Trophoblast cell (in vitro differentiated cells and primary cell): ENCODE measurements at regions not wholly inside any gene's neighbourhood (a gene's known extent, or its start where the extent isn't known, plus 50 kb on each side); places are given as distances from the start of the nearest gene placed in this dataset.

Experiments
- DNase-seq, 2 donors: peaks; one replicate each; pipeline ENCODE4 v3.0.0-alpha.2; 2016
- H2AFZ ChIP-seq: 2 replicates; pipeline ENCODE4 v1.6.1; 2013; ENCODE audit warnings: low read length, moderate library complexity, mild to moderate bottlenecking; ENCODE audit not compliant: insufficient read depth, poor library complexity
- H2AK5ac ChIP-seq: 2 replicates; pipeline ENCODE4 v1.6.1; 2013; ENCODE audit warnings: mild to moderate bottlenecking, low read length
- H2BK120ac ChIP-seq: 2 replicates; pipeline ENCODE4 v1.6.1; 2013; ENCODE audit warnings: low read length, mild to moderate bottlenecking, moderate library complexity; ENCODE audit not compliant: insufficient read depth, poor library complexity
- H2BK12ac ChIP-seq: 2 replicates; pipeline ENCODE4 v1.6.1; 2013; ENCODE audit warnings: mild to moderate bottlenecking, low read length, moderate library complexity
- H2BK5ac ChIP-seq: 2 replicates; pipeline ENCODE4 v1.6.1; 2013; ENCODE audit warnings: low read length, low read depth, moderate library complexity, mild to moderate bottlenecking; ENCODE audit not compliant: poor library complexity
- H3K14ac ChIP-seq: 2 replicates; pipeline ENCODE4 v1.6.1; 2013; ENCODE audit warnings: mild to moderate bottlenecking, low read length
- H3K18ac ChIP-seq: 2 replicates; pipeline ENCODE4 v1.6.1; 2013; ENCODE audit warnings: mild to moderate bottlenecking, low read length
- H3K23ac ChIP-seq: 2 replicates; pipeline ENCODE4 v1.6.1; 2013; ENCODE audit warnings: low read length
- H3K27ac ChIP-seq: 2 replicates; pipeline ENCODE4 v1.5.1; 2013; ENCODE audit warnings: low read depth, mild to moderate bottlenecking, inconsistent platforms, low read length, moderate library complexity
- H3K27me3 ChIP-seq: 2 replicates; pipeline ENCODE4 v1.6.1; 2013; ENCODE audit warnings: inconsistent platforms, mild to moderate bottlenecking, low read length, moderate library complexity; ENCODE audit not compliant: insufficient read depth
- H3K36me3 ChIP-seq, 2 experiments: 1 replicate in 1 of 2; 2 replicates in 1 of 2; pipeline ENCODE4 v1.6.1; 2013; ENCODE audit warnings: low read length in 2 of 2, mild to moderate bottlenecking in 2 of 2, moderate library complexity in 1 of 2; ENCODE audit not compliant: insufficient read depth in 2 of 2, control insufficient read depth in 1 of 2
- H3K4ac ChIP-seq: 2 replicates; pipeline ENCODE4 v1.6.1; 2013; ENCODE audit warnings: low read depth, mild to moderate bottlenecking, low read length, moderate library complexity
- H3K4me1 ChIP-seq, 2 experiments: 1 replicate in 1 of 2; 2 replicates in 1 of 2; pipeline ENCODE4 v1.6.1; 2013; ENCODE audit warnings: low read length in 2 of 2, mild to moderate bottlenecking in 2 of 2, moderate library complexity in 1 of 2; ENCODE audit not compliant: insufficient read depth in 2 of 2, control insufficient read depth in 1 of 2
- H3K4me2 ChIP-seq: 2 replicates; pipeline ENCODE4 v1.6.1; 2013; ENCODE audit warnings: inconsistent platforms, mild to moderate bottlenecking, low read length, moderate library complexity
- H3K4me3 ChIP-seq: 2 replicates; pipeline ENCODE4 v1.5.1; 2013; ENCODE audit warnings: mild to moderate bottlenecking, low read depth, low read length, inconsistent platforms
- H3K79me1 ChIP-seq: one replicate; pipeline ENCODE4 v1.6.1; 2013; ENCODE audit warnings: low read length
- H3K79me2 ChIP-seq: 2 replicates; pipeline ENCODE4 v1.6.1; 2013; ENCODE audit warnings: low read length, mild to moderate bottlenecking; ENCODE audit not compliant: control insufficient read depth, insufficient read depth, poor library complexity
- H3K9ac ChIP-seq: 2 replicates; pipeline ENCODE4 v1.6.1; 2013; ENCODE audit warnings: mild to moderate bottlenecking, low read length
- H3K9me3 ChIP-seq: 2 replicates; pipeline ENCODE4 v1.6.1; 2013; ENCODE audit warnings: low read depth, mild to moderate bottlenecking, control low read depth, inconsistent platforms, low read length; ENCODE audit not compliant: insufficient read depth
- H4K12ac ChIP-seq: 2 replicates; pipeline ENCODE4 v1.6.1; 2013; ENCODE audit warnings: low read depth, mild to moderate bottlenecking, low read length, moderate library complexity
- H4K8ac ChIP-seq: 2 replicates; pipeline ENCODE4 v1.6.1; 2013; ENCODE audit warnings: low read depth, mild to moderate bottlenecking, low read length, moderate library complexity
- H4K91ac ChIP-seq: one replicate; pipeline ENCODE4 v1.6.1; 2013; ENCODE audit warnings: low read depth, mild to moderate bottlenecking, low read length, moderate library complexity
- WGBS: extraction: QIAGEN DNeasy Blood & Tissue Kit; methylation state at CpG from one replicate; pipeline ENCODE4 v1.1.7; 2013; ENCODE audit warnings: missing lambda C conversion rate; ENCODE audit not compliant: insufficient read length, insufficient coverage; ENCODE audit errors: extremely low coverage; 5-methylcytosine and 5-hydroxymethylcytosine counted together

GRCh38 chr10:2953495-2953894, 113.9 kb upstream of the PFKP start:
- H3K4me1 ChIP-seq: no peaks in the 10 kb centered on the region
- no peak overlapping the region for H3K4ac ChIP-seq
- H3K9ac ChIP-seq: no peak overlapping the region
- H3K36me3 ChIP-seq: no peaks in the 10 kb centered on the region
- H2BK120ac ChIP-seq: no peak overlapping the region
- H3K18ac ChIP-seq: no peak overlapping the region
- H3K4me3 ChIP-seq: no peak overlapping the region
- H3K79me1 ChIP-seq: no peaks in the 10 kb centered on the region
- H4K12ac ChIP-seq: no peak overlapping the region
- H3K79me2 ChIP-seq: no peaks in the 10 kb centered on the region
- no peak overlapping the region for H2BK5ac ChIP-seq
- WGBS: no CpG with 5 or more reads among the region's 2 CpGs
- H3K14ac ChIP-seq: no peak overlapping the region
- no peak overlapping the region for H2BK12ac ChIP-seq
- H3K4me2 ChIP-seq: no peak overlapping the region
- H3K9me3 ChIP-seq: no peaks in the 10 kb centered on the region
- no peak overlapping the region for H2AK5ac ChIP-seq
- H3K23ac ChIP-seq: no peak overlapping the region
- no peak overlapping the region for H3K27ac ChIP-seq
- DNase-seq: no peak
- H4K91ac ChIP-seq: no peak overlapping the region
- H4K8ac ChIP-seq: no peak overlapping the region
- no peak overlapping the region for H2AFZ ChIP-seq
- no peaks in the 10 kb centered on the region for H3K27me3 ChIP-seq

GRCh38 chr10:2951235-2951835, 116.0 kb upstream of the PFKP start:
- H3K4me1 ChIP-seq: no peaks in the 10 kb centered on the region
- H3K36me3 ChIP-seq: no peaks in the 10 kb centered on the region
- no peaks in the 10 kb centered on the region for H3K79me1 ChIP-seq
- no peak overlapping the region for H3K27ac ChIP-seq
- H4K8ac ChIP-seq: no peak overlapping the region
- no peak overlapping the region for H4K91ac ChIP-seq
- no CpG with 5 or more reads among the region's 10 CpGs for WGBS
- no peaks in the 10 kb centered on the region for H3K27me3 ChIP-seq
- no peak overlapping the region for H2AK5ac ChIP-seq
- H3K14ac ChIP-seq: no peak overlapping the region
- H3K9ac ChIP-seq: no peak overlapping the region
- no peak overlapping the region for H3K4me2 ChIP-seq
- H3K4ac ChIP-seq: no peak overlapping the region
- H2BK5ac ChIP-seq: no peak overlapping the region
- no peak overlapping the region for H2AFZ ChIP-seq
- H3K23ac ChIP-seq: no peak overlapping the region
- no peak overlapping the region for H3K4me3 ChIP-seq
- H3K18ac ChIP-seq: no peak overlapping the region
- no peak overlapping the region for H2BK120ac ChIP-seq
- H3K9me3 ChIP-seq: no peaks in the 10 kb centered on the region
- no peaks in the 10 kb centered on the region for H3K79me2 ChIP-seq
- H4K12ac ChIP-seq: no peak overlapping the region
- no peak overlapping the region for H2BK12ac ChIP-seq
- no peak for DNase-seq

- WGBS: no CpG with 5 or more reads among the region's 5 CpGs
- H3K14ac ChIP-seq: no peak overlapping the region
Observed at GRCh38 chr10:2950546-2950945, 116.8 kb upstream of the PFKP start.

GRCh38 chr10:2949948-2950354, 117.4 kb upstream of the PFKP start:
- no peak overlapping the region for H3K27ac ChIP-seq
- no peak overlapping the region for H4K8ac ChIP-seq
- H4K12ac ChIP-seq: no peak overlapping the region
- H2AFZ ChIP-seq: no peak overlapping the region
- no peak overlapping the region for H4K91ac ChIP-seq
- no peak overlapping the region for H2BK5ac ChIP-seq
- no peaks in the 10 kb centered on the region for H3K9me3 ChIP-seq
- H3K14ac ChIP-seq: no peak overlapping the region
- no peak overlapping the region for H2BK120ac ChIP-seq
- WGBS: no CpG with 5 or more reads among the region's 20 CpGs
- H3K18ac ChIP-seq: no peak overlapping the region
- H3K23ac ChIP-seq: no peak overlapping the region
- no peaks in the 10 kb centered on the region for H3K27me3 ChIP-seq
- H3K9ac ChIP-seq: no peak overlapping the region
- H3K79me2 ChIP-seq: no peaks in the 10 kb centered on the region
- no peaks in the 10 kb centered on the region for H3K4me1 ChIP-seq
- no peak overlapping the region for H2BK12ac ChIP-seq
- no peak overlapping the region for H2AK5ac ChIP-seq
- H3K79me1 ChIP-seq: no peaks in the 10 kb centered on the region
- no peak overlapping the region for H3K4me3 ChIP-seq
- no peak overlapping the region for H3K4ac ChIP-seq
- H3K4me2 ChIP-seq: no peak overlapping the region
- no peak for DNase-seq
- no peaks in the 10 kb centered on the region for H3K36me3 ChIP-seq

More at GRCh38 chr10:2950546-2950945, 116.8 kb upstream of the PFKP start:
- Histone ChIP-seq H3K4me1 (no peaks in the 10 kb centered on the region), H4K12ac (no peak overlapping the region), H3K27ac (no peak overlapping the region), H2AK5ac (no peak overlapping the region), H3K36me3 (no peaks in the 10 kb centered on the region), H4K91ac (no peak overlapping the region), H3K79me1 (no peaks in the 10 kb centered on the region), H3K4me2 (no peak overlapping the region), H3K18ac (no peak overlapping the region), H3K27me3 (no peaks in the 10 kb centered on the region), H3K9me3 (no peaks in the 10 kb centered on the region), H3K9ac (no peak overlapping the region), H4K8ac (no peak overlapping the region), H2BK5ac (no peak overlapping the region), H2BK120ac (no peak overlapping the region), H2AFZ (no peak overlapping the region), H3K4ac (no peak overlapping the region), H2BK12ac (no peak overlapping the region), H3K79me2 (no peaks in the 10 kb centered on the region), H3K4me3 (no peak overlapping the region), H3K23ac (no peak overlapping the region)
- DNase-seq: no peak
